Colonic mucosa (tissue), 4 donors: ENCODE measurements at regions not wholly inside any gene's neighbourhood (a gene's known extent, or its start where the extent isn't known, plus 50 kb on each side); places are given as distances from the start of the nearest gene placed in this dataset.

Experiments
- DNase-seq: peaks from one replicate; pipeline ENCODE4 v3.0.0-alpha.2; 2020
- H3K27ac ChIP-seq: fragments of 200-600 bp; one replicate; pipeline ENCODE4 v1.8.0; 2021
- H3K27me3 ChIP-seq: fragments of 200-600 bp; one replicate; pipeline ENCODE4 v1.8.0; 2021
- H3K36me3 ChIP-seq: fragments of 200-600 bp; one replicate; pipeline ENCODE4 v1.8.0; 2021
- H3K4me1 ChIP-seq: fragments of 200-600 bp; one replicate; pipeline ENCODE4 v1.8.0; 2021; ENCODE audit warnings: mild to moderate bottlenecking
- H3K4me3 ChIP-seq: fragments of 200-600 bp; one replicate; pipeline ENCODE4 v1.8.0; 2021
- H3K9ac ChIP-seq, 2 donors: one replicate each; pipeline ENCODE4 v1.7.0; 2013; ENCODE audit warnings: control low read depth in 2 of 2, low read depth in 2 of 2, low read length in 2 of 2
- H3K9me3 ChIP-seq: fragments of 200-600 bp; one replicate; pipeline ENCODE4 v1.8.0; 2021
- CTCF ChIP-seq: fragments of 200-600 bp; IDR thresholded peaks from one replicate; pipeline ENCODE4 v1.8.0; 2022; ENCODE audit warnings: antibody characterized with exemption, mild to moderate bottlenecking
- intact Hi-C: fragments of 100-400 bp; cut with DNase I; formaldehyde crosslinking; loops from one replicate; pipeline ENCODE4 v1.14.1; 2022
- donor health status: healthy.
- donor health status: DM: no; HTN: no; CAD: no.
- donor health status: DM: no; HTN: no; CAD: no.

DNA sequence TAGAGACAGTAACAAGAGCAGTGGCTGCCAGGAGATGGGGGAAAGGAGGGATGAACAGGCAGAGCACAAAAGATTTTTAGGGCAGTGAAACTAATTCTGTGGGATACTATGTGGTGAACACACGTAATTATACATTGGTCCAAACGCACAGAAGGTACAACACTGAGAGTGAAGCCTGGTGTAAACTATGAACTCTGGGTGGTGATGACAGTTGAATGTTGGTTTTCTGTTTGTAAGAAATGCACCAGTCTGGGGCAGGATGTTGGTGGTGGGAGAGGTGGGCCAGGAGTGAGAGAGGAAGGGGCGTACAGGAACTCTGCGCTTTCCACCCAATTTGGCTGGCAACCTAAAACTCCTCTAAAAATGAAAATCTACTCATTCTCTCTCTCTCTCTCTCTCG lies 50.2 kb upstream of the TIAM1 start:
- no peak for TF ChIP-seq CTCF
- no peak for DNase-seq
- H3K9ac ChIP-seq: no peak overlapping the region

More for the DNA sequence above, 50.2 kb upstream of the TIAM1 start:
- Histone ChIP-seq H3K4me3 (no peak overlapping the region), H3K27ac (no peak overlapping the region), H3K36me3 (no peaks in the 10 kb centered on the region), H3K27me3 (no peaks in the 10 kb centered on the region), H3K4me1 (no peaks in the 10 kb centered on the region), H3K9me3 (no peaks in the 10 kb centered on the region)
- intact Hi-C loops: no loop called here
